HG03575 (cell line): ENCODE measurements at regions not wholly inside any gene's neighbourhood (a gene's known extent, or its start where the extent isn't known, plus 50 kb on each side); places are given as distances from the start of the nearest gene placed in this dataset.

Source experiments
- ATAC-seq: cut with Tn5 transposase; IDR thresholded peaks from one replicate; pipeline ENCODE4 v1.9.1; 2021; ENCODE audit not compliant: unreplicated experiment, insufficient number of reproducible peaks, low FRiP score; ENCODE audit errors: extremely low read depth

- ATAC-seq: no peak
Observed at GRCh38 chr10:25768167-25768566, 165.9 kb upstream of the MYO3A start.

GRCh38 chr10:25778646-25779045 lies 155.4 kb upstream of the MYO3A start:
- no peak for ATAC-seq

DNA sequence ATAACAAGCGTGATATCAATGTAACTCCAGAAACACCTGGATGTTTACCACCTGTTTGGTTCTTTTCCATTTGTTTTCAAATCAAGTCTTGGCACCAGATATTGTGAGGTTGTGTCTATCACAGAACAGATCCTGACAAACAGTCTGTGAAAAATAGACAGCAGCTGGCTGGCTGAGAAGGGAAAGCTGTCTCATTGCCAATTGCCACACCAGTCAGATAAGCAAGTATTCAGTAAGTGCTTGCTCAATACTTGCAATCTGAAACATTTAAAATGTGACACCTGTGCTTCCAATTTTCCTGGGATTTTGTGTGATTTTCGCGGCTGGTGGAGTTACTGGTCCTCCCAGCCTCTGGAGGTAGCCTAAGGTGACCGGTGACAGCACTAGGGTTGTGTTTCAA lies 147.9 kb upstream of the MYO3A start:
- ATAC-seq: no peak

DNA sequence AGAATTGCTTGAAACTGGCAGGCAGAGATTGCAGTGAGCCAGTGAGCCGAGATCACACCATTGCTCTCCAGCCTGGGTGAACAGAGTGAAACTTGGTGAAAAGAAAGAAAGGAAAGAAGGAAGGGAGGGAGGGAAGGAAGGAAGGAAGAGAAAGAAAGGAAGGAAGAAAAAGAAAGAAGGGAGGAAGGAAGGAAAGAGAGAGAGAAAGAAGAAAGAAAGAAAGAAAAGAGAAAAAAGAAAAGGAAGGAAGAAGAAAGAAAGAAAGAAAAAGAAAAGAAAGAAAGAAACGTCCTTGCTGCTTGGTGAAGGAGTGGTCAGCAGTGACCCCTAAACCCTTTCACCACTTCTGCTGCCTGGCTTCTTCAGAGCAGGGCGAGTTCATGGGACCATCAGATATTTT lies 147.1 kb upstream of the MYO3A start:
- ATAC-seq: no peak

GRCh38 chr10:25797888-25798429 lies 136.1 kb upstream of the MYO3A start:
- no peak for ATAC-seq

DNA sequence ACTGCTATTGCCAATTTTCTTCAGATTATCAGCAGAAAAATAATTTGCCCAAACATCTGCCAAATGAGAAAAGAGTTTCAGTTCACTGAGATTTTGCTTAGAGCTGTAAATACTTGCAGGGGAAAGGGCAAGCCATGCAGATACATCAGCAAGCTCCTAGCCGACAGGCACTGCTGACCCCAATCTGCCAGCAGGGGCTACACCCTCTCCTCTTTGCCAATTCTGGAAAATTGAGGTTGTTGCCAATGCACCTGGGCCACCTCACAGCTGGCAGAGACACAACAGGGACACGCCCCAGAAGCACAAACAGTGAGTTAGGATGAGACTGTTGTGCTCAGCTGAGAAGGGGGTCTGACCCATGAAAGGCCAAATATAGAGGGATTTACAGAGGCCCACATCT lies 129.5 kb upstream of the MYO3A start:
- ATAC-seq: no peak

DNA sequence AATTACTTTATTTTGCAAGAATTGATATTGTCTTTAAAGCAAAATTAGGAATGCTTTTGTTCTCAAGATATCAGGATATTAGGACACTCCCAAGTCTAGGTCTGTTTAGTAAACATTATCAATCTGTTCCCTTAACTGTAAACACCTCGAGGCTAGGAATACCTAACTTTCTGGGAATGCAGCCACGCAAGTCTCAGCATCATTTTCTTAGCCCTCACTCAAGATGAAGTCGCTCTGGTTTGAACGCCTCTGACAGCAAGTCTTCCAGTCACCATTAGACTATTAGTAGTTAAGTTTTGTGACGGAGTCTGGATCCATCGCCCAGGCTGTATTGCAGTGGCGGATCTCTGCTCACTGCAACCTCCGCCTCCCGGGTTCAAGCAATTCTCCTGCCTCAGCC lies 128.0 kb upstream of the MYO3A start:
- no peak for ATAC-seq

GRCh38 chr10:25808372-25808771 lies 125.7 kb upstream of the MYO3A start:
- ATAC-seq: no peak

- no peak for ATAC-seq
Observed at GRCh38 chr10:25811052-25811685, 122.9 kb upstream of the MYO3A start.

GRCh38 chr10:25813511-25813910 lies 120.5 kb upstream of the MYO3A start:
- ATAC-seq: no peak

GRCh38 chr10:25815236-25815635 lies 118.8 kb upstream of the MYO3A start:
- ATAC-seq: no peak

DNA sequence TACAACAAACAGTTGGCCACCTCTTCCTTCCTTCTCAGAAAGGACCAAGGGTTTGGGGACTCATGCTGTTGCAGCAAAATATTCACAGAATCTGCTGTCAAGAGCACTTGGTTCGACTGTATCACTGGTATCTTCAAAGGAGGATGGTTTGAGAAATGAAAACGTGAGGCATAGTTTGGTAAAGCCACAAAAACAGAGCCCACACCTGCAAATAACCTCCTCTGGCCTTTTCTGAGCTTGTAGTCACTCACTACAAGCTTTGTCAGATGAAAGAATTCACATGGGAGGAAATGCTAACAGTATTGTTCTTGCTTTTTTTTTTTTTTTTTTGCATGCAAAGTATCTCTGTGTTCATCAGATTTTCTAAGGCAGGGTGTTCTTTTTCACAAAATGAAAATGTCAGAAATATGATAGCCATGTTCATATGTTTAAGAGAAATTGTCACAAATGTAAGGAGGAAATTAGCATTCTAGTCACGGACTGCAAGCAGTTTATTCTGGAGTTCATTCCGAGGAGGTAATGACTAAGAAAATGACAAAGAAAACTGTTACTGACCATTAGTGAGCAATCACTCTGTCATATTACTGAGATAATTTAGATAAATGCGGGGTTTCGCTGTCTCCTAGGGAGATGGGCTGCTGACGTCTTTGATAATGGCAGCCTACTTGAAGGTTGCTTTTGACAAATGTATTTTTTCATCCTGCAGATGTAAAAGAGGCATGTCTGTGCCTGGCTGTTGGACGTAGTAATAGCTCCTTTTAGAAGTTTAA lies 117.8 kb upstream of the MYO3A start:
- ATAC-seq: no peak

DNA sequence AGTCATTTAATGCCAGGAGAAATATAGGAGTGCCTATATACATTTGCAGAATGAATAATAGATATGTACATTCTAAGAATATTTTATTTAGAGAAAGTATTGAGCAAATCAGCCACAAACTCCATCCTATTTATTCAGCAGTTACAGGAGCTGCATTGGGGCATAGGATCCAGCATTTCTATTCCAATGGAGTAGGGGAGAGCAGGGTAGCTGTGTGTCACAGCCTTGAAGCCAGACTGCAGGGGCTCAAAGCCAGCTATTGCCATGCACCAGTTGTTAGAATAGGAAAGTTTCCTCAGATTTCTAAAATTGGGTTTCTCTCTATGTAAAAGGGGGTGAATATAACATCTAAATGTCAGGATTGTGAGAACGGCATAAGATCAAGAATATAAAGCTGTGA lies 116.8 kb upstream of the MYO3A start:
- ATAC-seq: no peak

DNA sequence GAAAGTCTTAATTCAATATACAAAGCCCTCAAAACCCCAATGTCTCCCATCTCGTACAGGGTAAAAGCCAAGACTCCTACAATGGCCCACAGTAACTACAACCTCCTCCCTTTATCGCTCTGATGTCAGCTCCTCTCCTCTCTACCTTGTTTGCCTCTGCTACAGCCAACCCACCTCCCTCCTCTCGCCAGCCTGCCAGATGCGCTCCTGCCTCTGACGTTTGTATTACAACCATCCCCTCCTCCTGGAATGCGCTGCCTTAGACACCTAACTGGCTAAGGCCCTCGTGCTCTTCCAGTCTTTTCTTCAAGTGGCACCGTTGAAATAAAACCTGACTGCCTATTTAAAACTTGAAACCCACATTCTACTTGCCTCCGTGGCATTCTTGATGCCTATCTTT lies 115.3 kb upstream of the MYO3A start:
- ATAC-seq: no peak

GRCh38 chr10:25820472-25820871 lies 113.6 kb upstream of the MYO3A start:
- no peak for ATAC-seq

GRCh38 chr10:25820874-25821273 lies 113.2 kb upstream of the MYO3A start:
- no peak for ATAC-seq

- no peak for ATAC-seq
Observed at GRCh38 chr10:25824050-25824449, 110.0 kb upstream of the MYO3A start.

GRCh38 chr10:25828475-25828874 lies 105.6 kb upstream of the MYO3A start:
- ATAC-seq: no peak

- ATAC-seq: no peak
Observed at GRCh38 chr10:25831080-25831479, 102.9 kb upstream of the MYO3A start.

GRCh38 chr10:25839683-25840082 lies 94.3 kb upstream of the MYO3A start:
- ATAC-seq: no peak
